ENCODE measurements at regions not wholly inside any gene's neighbourhood (a gene's known extent, or its start where the extent isn't known, plus 50 kb on each side); places are given as distances from the start of the nearest gene placed in this dataset.

- no peak for DNase-seq
These were observed 74.8 kb upstream of the ADAM23 start for GRCh38 chr2:206368484-206368883.

DNA sequence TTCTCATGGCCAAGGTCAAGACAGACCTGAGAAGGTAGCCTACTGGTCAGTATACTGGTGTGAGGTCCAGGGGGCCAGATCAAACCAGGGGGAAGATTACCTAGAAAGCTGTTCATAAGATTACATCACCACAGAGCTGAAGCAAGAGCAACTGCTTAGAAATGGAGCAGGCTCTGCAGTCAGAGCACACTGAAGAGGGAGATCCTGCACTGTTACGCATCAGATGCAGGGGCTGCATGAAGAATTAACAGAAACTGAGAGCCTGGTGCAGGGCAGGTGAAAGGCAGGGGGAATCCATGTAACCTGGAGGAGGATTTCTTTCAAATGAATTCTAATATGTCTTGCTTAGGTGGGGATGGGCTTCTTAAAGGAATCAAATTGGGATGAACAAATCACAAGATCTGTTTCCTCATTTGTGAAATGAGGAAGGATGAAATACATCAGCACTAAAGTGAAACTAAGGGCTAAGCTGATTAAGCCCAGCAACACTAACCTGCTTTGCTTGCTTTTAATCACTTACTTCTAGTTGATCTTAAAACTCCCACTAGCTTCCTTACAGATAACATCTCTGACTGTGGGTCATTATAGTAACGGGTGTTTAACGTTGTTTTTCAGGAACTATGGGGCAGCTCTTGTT lies 74.3 kb upstream of the ADAM23 start:
- no peak for DNase-seq

DNA sequence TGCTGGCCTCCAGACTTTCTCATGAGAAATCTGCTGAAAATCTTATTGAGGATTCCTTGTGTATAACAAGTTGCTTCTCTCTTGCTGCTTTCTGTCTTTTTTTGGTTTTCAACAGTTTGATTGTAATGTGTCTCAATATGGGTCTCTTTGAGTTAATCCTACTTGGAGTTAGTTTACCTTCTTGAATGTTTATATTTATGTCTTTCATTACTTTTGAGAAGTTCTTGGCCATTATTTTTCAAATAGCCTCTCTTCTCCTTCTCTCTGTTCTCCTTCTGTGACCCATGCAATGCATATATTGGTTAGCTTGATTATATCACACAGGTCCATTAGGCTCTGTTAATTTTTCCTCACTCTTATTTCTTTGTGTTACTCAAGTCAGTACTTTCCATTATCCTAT lies 67.4 kb upstream of the ADAM23 start:
- no peak for DNase-seq

- peak; percentile 1 for DNase-seq
These were observed 64.5 kb upstream of the ADAM23 start for GRCh38 chr2:206378835-206379234.

DNA sequence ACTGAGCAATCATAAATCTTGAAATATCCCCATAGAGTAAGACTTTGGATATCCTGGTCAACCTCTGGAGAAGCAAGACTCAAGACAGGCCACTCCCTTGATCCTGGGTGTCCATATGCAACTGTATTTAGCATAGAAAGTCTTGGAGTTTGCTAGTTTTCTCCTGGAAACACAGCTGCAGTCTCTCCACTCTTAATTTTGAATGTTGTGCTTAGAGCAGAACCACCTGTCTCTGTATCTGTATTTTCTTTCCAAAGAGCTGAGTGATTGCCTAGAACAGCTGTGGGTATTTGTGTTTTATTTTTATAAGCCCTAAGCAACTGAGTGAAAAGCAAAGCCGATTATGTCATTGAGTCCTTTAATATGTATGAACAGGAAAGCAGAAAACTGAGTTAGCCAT lies 64.1 kb upstream of the ADAM23 start:
- no peak for DNase-seq

- no peak for DNase-seq
These were observed 63.4 kb upstream of the ADAM23 start for GRCh38 chr2:206379886-206380285.

DNA sequence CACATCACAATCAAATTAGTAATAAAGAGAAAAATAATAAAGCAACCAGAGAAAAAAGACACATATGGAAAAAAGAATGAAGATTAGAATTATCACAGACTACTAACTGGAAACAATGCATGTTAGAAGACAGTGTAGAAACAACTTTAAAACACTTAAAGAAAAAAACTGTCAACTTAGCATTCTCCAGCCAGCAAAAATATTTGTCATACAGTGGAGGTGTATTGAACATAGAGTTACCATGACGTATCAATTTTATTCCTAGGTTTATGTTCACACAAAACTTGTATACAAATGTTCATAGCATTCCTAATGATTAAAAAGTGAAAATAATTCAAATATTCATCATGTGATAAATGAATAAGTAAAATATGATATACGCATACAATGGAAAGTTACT lies 61.5 kb upstream of the ADAM23 start:
- DNase-seq = no peak

GRCh38 chr2:206383669-206384068 lies 59.7 kb upstream of the ADAM23 start:
- no peak for DNase-seq

- DNase-seq = no peak
These were observed 55.5 kb upstream of the ADAM23 start for GRCh38 chr2:206387808-206388207.

DNA sequence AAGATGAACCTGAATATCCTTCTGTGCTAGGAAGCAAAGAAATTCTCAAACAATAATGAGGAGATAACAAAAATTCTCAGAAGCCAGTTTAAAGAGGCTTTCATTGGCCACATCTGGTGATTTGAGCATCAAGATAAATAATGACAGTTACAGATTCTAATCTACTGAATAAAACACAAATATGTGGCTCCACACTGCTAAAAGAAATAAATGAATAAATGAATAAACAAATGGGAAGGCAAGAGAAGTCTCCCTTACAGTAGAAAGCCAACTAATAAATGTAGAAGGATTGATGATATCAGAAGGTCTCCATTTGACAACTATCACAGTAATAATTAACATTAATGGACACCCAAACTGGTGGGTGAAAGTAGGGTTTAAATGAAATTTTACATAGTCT lies 54.6 kb upstream of the ADAM23 start:
- no peak for DNase-seq

DNA sequence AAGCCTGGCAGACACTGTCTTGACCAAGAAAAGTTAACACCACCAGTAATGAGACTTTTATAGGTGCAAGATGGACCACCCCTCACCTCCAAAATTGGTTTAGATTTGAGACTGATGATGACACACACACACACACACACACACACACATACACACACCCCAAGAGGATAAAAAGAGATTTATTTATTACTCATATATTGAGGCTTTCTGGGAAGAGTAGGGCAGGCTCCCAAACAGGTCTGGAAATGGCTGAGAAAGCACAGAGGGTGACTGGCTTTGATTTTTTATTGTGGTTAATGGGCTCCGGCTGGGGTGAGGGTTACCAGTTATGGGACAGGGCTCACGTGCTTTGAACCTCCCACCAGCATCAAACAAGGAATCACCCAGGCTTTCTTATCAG lies 54.2 kb upstream of the ADAM23 start:
- DNase-seq = no peak

GRCh38 chr2:206390181-206390580 lies 53.2 kb upstream of the ADAM23 start:
- no peak for DNase-seq

DNA sequence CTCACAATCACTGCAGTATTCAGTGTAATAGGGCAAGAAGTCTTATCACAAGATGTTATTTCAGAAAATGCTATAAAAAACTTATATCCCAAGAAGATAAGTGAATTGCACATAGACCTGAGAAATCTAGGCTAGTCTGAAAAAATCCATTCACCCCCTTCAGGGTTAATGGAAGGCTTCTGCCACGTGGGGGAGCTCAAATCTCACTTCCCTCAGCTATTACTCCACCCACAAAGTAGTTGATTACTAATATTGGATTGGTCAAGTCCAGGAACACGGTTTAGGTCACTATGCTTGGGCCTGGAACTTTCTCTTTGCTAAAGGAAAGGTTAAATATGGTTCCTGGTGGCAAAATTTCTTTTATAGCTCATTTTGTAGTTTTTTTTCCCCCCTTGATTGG lies 51.2 kb upstream of the ADAM23 start:
- peak; percentile 38 for DNase-seq
